ENCODE measurements at regions not wholly inside any gene's neighbourhood (a gene's known extent, or its start where the extent isn't known, plus 50 kb on each side); places are given as distances from the start of the nearest gene placed in this dataset.

DNA sequence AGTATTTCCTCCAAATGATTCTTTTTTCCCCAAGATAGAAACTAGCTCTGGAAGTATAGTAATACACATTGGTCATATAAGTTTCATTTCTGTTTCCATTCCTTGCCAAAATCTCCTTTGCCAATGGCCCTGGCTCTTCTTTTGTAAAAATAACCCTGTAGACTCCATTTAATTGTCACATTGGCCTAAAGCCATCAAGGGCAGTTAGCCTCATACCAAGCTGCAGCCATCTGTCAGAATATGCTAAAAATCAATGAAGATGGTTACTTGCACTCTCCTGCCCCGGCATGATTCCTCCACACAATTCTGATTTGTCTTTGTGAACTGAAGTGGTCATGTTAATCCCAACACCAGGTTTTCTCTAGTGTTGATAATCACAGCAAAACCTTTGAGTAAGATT, 380.5 kb downstream of the SH2D1A start:
- no peak for ATAC-seq
- TF ChIP-seq BACH2 (CRISPR knock-in tag; IDR thresholded peaks at IDR 0.05; ENCODE audit: borderline replicate concordance) (no peak), PATZ1 (CRISPR knock-in tag; IDR thresholded peaks at IDR 0.05; ENCODE audit: borderline replicate concordance) (no peak), OSR1 (CRISPR knock-in tag; IDR thresholded peaks at IDR 0.05) (no peak), ZFP3 (CRISPR knock-in tag; IDR thresholded peaks at IDR 0.05) (no peak), TOX (CRISPR knock-in tag; IDR thresholded peaks at IDR 0.05; ENCODE audit: borderline replicate concordance) (no peak), CSDC2 (CRISPR knock-in tag; IDR thresholded peaks at IDR 0.05) (no peak), TCF4 (CRISPR knock-in tag; IDR thresholded peaks at IDR 0.05; ENCODE audit: borderline replicate concordance) (no peak), ARNTL (CRISPR knock-in tag; IDR thresholded peaks at IDR 0.05; ENCODE audit: borderline replicate concordance, low read depth) (no peak), POU6F1 (CRISPR knock-in tag; IDR thresholded peaks at IDR 0.05; ENCODE audit: borderline replicate concordance, low read depth) (no peak), ZNF8 (CRISPR knock-in tag; IDR thresholded peaks at IDR 0.05) (no peak), RARB (CRISPR knock-in tag; IDR thresholded peaks at IDR 0.05) (no peak), SNAI2 (CRISPR knock-in tag; IDR thresholded peaks at IDR 0.05) (no peak), ZNF565 (CRISPR knock-in tag; conservative IDR thresholded peaks at IDR 0.05; ENCODE audit: low read depth) (no peak)
- TF ChIP-seq, protein P1, sequence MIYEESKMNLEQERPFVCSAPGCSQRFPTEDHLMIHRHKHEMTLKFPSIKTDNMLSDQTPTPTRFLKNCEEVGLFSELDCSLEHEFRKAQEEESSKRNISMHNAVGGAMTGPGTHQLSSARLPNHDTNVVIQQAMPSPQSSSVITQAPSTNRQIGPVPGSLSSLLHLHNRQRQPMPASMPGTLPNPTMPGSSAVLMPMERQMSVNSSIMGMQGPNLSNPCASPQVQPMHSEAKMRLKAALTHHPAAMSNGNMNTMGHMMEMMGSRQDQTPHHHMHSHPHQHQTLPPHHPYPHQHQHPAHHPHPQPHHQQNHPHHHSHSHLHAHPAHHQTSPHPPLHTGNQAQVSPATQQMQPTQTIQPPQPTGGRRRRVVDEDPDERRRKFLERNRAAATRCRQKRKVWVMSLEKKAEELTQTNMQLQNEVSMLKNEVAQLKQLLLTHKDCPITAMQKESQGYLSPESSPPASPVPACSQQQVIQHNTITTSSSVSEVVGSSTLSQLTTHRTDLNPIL (CRISPR knock-in tag; IDR thresholded peaks at IDR 0.05; ENCODE audit: low read depth), result no peak

DNA sequence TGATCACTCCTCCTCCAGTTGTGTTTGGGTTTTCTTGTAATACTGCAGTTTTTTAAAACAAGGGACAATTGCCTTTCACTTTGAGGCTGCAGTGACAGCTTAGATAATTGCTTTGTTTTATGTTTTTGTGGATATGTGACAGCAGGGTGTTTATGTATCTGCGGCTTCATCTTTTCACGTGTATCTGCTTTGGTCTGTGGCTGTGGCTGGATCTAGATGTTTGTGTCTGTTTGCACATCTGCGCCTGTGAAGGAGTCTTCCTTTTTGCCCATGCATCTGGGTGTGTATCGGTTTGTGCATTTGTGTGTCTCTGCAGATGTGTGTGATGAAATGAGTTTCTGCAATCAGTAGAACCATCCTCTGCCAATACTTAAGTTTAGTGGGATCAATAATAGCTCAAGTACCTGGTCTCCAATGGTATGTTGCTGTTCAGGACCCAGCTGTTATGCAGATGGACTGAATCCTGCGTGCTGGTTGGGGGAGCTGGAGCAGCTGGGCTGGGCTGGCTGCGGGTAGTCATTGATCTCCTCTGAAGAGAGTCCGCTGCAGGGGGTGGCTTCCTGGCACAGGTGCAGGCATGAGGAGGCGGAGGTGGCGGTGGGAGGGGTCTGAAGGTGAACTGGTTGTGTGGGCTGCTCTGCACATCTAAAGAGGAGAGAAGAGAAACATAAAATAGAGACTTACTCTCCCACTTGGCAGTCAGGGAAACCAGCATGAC, 390.3 kb downstream of the SH2D1A start:
- ATAC-seq, result no peak
- TF ChIP-seq ESRRG (CRISPR knock-in tag; IDR thresholded peaks at IDR 0.05) (no peak), ZNF8 (CRISPR knock-in tag; IDR thresholded peaks at IDR 0.05) (no peak), ZNF70 (CRISPR knock-in tag; IDR thresholded peaks at IDR 0.05) (no peak)

GRCh38 chrX:124737771-124738170, 391.4 kb downstream of the SH2D1A start:
- no peak for TF ChIP-seq TCF4 (CRISPR knock-in tag; IDR thresholded peaks at IDR 0.05; ENCODE audit: borderline replicate concordance)
- no peak for TF ChIP-seq POU6F1 (CRISPR knock-in tag; IDR thresholded peaks at IDR 0.05; ENCODE audit: borderline replicate concordance, low read depth)
- ATAC-seq, result no peak

GRCh38 chrX:124747295-124747694, 400.9 kb downstream of the SH2D1A start:
- TF ChIP-seq, protein P1 (CRISPR knock-in tag; IDR thresholded peaks at IDR 0.05; ENCODE audit: low read depth), result no peak
- no peak for TF ChIP-seq SNAI2 (CRISPR knock-in tag; IDR thresholded peaks at IDR 0.05)
- TF ChIP-seq, protein P2, sequence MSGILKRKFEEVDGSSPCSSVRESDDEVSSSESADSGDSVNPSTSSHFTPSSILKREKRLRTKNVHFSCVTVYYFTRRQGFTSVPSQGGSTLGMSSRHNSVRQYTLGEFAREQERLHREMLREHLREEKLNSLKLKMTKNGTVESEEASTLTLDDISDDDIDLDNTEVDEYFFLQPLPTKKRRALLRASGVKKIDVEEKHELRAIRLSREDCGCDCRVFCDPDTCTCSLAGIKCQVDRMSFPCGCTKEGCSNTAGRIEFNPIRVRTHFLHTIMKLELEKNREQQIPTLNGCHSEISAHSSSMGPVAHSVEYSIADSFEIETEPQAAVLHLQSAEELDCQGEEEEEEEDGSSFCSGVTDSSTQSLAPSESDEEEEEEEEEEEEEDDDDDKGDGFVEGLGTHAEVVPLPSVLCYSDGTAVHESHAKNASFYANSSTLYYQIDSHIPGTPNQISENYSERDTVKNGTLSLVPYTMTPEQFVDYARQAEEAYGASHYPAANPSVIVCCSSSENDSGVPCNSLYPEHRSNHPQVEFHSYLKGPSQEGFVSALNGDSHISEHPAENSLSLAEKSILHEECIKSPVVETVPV (CRISPR knock-in tag; IDR thresholded peaks at IDR 0.05), result no peak
- TF ChIP-seq GLIS3 (CRISPR knock-in tag; IDR thresholded peaks at IDR 0.05), result no peak
- TF ChIP-seq ZNF565 (CRISPR knock-in tag; conservative IDR thresholded peaks at IDR 0.05; ENCODE audit: low read depth), result no peak
- TF ChIP-seq PPARA (CRISPR knock-in tag; IDR thresholded peaks at IDR 0.05; ENCODE audit: borderline replicate concordance), result no peak
- TF ChIP-seq ESRRG (CRISPR knock-in tag; IDR thresholded peaks at IDR 0.05), result no peak
- TF ChIP-seq ISL1 (CRISPR knock-in tag; IDR thresholded peaks at IDR 0.05), result no peak
- no peak for TF ChIP-seq ZNF70 (CRISPR knock-in tag; IDR thresholded peaks at IDR 0.05)
- no peak for TF ChIP-seq ZFP30 (CRISPR knock-in tag; IDR thresholded peaks at IDR 0.05)
- no peak for TF ChIP-seq ZFP3 (CRISPR knock-in tag; IDR thresholded peaks at IDR 0.05)
- TF ChIP-seq POU6F1 (CRISPR knock-in tag; IDR thresholded peaks at IDR 0.05; ENCODE audit: borderline replicate concordance, low read depth), result no peak
- no peak for TF ChIP-seq ARNTL (CRISPR knock-in tag; IDR thresholded peaks at IDR 0.05; ENCODE audit: borderline replicate concordance, low read depth)
- no peak for ATAC-seq
